GM11168 (cell line): ENCODE measurements at regions not wholly inside any gene's neighbourhood (a gene's known extent, or its start where the extent isn't known, plus 50 kb on each side); places are given as distances from the start of the nearest gene placed in this dataset.

Source experiments
- in situ Hi-C: fragments of 300-500 bp; cut with MboI; formaldehyde crosslinking; loops from one replicate; pipeline ENCODE4 v1.12.0; 2022; ENCODE audit warnings: low sequenced_read_pairs; ENCODE audit not compliant: unreplicated experiment

- in situ Hi-C loops: no loop called here
Measured at GRCh38 chr11:19661827-19662226, 50.8 kb upstream of the NAV2 start.

DNA sequence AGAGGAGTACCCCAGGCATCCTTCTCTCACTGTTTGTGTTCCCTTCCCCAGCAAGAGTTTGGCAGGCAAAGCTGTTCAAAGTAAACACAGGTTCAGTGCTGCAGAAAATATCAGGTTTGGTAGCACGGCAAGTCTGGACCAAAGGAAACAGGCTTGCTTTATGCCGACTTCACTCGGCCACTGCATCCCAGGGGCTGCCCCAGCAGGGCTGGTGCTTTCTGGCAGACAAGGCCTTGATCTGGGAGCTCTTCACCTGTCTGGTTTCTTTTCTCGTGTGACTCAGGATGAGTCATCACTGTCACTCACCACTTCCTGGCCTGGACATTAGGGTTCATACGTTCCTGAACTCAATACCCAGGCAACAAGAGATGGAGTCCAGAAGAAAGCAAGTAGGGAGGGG lies 52.6 kb upstream of the NAV2 start:
- in situ Hi-C loops: no loop called here

DNA sequence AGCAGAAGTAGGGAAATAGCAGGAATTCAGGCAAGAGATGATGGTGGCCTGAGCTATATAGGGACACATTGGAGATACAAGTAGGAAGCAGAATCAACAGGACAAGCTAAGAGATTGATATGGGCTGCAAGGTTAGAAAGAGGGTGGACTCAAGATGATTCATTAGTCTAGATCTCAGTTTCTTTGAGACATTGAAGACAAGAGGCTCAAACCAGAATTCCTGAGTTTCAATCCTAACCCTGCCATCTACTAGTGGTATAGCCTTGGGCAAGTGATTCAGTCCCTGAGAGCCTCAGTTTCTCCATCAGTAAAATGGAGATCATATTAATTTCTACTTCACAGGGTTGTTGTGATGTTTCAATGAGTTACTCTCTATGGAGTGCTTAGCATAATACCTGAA lies 53.1 kb upstream of the NAV2 start:
- in situ Hi-C loops: no loop called here

DNA sequence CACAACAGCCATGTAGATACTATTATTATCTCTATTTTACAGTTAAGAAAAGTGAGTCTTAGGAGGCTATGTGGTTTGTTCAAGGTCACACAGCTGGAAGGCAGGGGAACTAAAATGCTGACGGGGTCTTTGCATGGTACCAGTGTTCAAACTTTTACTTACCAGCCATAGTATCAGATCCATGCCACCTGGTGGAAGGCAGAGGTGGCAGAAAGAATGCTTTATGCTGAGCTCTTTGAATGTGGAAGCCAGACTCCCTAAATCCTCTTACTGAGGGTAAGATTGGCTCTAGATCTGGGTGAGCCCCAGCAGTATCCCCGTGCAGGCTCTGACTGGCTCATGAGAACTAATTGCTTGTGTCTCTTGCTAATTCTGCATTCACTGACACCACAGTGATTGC lies 54.3 kb upstream of the NAV2 start:
- in situ Hi-C loops: no loop called here

- in situ Hi-C loops: no loop called here
Measured at GRCh38 chr11:19656140-19656541, 56.5 kb upstream of the NAV2 start.

GRCh38 chr11:19652623-19653375 lies 59.8 kb upstream of the NAV2 start:
- in situ Hi-C loops: no loop called here

GRCh38 chr11:19651653-19652052 lies 61.0 kb upstream of the NAV2 start:
- in situ Hi-C loops: no loop called here

GRCh38 chr11:19651028-19651427 lies 61.6 kb upstream of the NAV2 start:
- in situ Hi-C loops: no loop called here

DNA sequence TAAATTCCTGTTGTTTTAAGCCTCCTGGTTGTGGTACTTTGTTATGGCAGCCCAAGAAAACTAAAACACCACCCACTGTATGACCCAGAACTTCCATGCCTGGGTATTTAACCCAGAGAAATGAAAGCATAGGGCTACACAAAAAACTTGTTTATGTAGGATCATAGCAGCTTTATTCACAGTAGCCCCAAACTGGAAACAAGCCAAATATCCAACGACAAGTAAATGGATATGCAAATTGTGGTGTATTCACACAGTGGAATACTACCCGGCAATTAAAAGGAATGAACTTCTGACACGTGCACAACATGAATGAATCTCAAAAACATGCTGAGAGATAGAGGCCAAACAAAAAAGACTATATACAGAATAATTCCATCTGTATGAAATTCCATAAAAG lies 62.2 kb upstream of the NAV2 start:
- in situ Hi-C loops: no loop called here

DNA sequence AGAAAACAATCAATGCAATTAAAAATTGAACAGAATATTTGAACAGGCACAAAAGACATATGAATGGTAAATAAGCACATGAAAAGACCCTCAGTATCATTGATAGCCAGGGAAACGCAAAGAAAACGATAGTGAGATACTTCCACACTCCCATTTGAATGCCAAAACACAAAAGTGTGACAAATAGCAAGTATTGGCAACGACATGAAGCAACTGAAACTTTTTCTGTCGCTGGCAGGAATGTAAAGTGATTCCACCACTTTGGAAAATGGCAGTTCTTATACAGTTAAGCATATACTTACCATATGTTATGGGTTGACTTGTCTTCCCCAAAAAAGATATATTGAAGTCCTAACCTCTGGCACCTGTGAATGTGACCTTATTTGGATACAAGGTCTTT lies 62.9 kb upstream of the NAV2 start:
- in situ Hi-C loops: no loop called here

DNA sequence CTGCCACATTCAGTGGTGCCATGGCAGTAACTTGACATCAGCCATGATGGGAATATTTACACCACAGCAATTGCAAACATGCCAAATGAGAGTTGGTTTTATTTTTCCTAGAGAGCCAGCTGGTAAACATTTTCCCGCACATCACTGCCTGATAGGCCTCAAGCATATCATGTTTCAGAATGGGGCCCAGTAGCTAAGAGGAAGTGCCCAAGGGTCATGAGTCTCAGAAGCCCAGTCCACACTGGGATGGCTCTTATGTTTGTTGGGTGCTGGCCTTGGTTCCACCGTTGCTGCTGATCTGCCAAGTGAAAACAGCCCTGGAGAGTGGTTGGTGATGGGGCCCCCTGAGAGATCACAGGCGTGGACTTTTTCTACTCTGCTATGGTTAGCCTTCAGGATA lies 64.3 kb upstream of the NAV2 start:
- in situ Hi-C loops: no loop called here

GRCh38 chr11:19647816-19648215 lies 64.8 kb upstream of the NAV2 start:
- in situ Hi-C loops: no loop called here

DNA sequence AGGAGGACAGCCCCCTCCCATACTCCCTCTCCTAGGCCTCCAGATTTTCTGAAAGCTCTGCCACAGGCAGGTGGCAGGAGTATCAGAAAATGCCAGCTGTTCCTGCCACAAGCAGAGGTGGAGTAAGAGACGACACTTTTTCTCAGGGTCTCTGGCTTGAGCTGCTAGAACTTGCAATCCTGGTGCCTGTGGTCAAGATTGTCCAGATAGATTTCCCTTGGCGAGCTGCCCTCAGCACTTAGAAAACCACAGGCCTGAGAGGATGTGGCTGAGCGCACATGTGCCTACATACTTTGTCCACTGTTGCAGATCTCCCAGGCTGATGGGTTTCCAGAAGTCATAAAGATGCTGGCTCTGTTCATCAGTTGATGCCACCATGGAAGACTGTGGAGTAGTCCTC lies 65.7 kb upstream of the NAV2 start:
- in situ Hi-C loops: no loop called here

GRCh38 chr11:19646308-19646707 lies 66.3 kb upstream of the NAV2 start:
- in situ Hi-C loops: no loop called here

DNA sequence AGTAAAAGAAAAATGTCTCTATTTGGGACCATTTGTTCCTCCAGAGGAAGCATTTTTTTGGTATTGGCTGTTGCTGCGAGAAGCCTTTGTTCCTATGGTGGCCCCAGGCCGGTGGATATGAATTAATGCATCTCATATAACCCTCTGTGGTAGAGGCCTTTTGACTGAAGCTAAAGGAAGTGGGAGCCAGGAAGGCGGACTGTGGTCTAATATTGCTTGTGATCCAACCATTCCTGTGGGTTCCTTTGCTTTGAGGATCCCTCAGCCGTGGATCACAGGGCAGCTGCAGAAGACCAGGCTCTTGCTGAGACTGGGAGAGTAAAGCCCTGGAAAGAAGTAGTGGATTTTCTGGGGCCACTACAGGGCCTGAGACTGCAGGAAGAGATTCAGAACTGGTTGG lies 68.3 kb upstream of the NAV2 start:
- in situ Hi-C loops: no loop called here

DNA sequence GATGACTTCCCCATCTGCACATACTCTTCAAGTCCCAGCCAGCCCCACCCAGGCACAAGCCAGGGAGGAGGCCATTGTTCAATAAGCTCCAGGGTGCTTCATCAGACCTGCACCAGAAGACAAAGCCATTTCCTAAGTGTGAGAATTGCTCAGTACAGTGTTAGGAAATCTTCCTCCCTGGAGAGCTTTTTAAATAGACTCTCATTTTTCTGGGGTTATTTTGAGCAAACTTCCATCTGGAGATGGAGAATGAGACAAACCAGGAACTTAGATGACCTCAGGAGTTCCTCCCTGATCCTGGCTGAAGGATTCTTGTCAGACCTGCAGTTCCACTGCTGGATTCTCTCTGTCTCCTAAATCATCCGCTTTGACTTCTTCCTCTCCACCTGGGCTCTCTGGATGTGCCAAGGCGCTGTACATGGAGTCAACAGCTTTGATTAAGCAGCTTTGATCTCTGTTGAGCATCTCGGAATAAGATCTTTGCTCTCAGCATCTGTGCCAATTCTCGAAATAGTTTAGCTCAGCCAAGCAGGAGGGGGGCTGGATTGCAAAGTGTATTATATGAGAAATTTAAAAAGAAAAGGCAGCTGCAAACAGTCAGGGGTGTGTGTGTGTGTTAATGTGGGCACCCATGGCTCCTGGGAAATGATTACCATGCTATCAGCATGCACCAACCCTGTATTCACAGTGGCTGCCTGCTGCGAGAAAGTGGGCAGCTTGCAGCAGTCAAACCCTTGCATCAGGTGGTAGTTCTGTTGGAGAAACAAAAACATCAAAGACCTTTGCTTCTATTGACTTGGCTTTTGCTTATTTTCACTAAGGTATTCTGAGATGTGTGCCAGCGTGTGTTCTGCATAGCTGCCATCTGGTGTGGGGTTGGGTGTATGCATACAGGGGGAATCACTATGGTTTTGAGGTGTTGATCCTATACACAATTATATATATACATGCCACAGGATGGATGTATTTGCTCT lies 70.2 kb upstream of the NAV2 start:
- in situ Hi-C loops: no loop called here

- in situ Hi-C loops: no loop called here
Measured at GRCh38 chr11:19639603-19640105, 73.0 kb upstream of the NAV2 start.

GRCh38 chr11:19635332-19635731 lies 77.3 kb upstream of the NAV2 start:
- in situ Hi-C loops: no loop called here

- in situ Hi-C loops: no loop called here
Measured at GRCh38 chr11:19633276-19633675, 79.4 kb upstream of the NAV2 start.

DNA sequence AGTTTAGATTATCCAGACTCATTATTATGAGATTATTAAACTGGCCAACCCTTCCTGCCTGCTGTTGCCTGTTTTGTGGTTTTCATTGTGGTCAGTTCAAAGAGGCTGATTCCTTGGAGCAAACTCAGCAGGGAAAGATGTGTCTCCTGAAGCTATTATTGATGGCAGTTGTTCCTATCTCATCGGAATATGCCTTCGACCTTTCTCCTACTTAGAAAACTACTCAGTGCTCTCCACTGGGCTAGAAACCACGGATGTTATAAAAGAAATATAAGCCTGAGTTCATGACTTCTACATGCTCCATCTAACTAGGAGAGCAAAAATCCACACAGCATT lies 80.2 kb upstream of the NAV2 start:
- in situ Hi-C loops: no loop called here

DNA sequence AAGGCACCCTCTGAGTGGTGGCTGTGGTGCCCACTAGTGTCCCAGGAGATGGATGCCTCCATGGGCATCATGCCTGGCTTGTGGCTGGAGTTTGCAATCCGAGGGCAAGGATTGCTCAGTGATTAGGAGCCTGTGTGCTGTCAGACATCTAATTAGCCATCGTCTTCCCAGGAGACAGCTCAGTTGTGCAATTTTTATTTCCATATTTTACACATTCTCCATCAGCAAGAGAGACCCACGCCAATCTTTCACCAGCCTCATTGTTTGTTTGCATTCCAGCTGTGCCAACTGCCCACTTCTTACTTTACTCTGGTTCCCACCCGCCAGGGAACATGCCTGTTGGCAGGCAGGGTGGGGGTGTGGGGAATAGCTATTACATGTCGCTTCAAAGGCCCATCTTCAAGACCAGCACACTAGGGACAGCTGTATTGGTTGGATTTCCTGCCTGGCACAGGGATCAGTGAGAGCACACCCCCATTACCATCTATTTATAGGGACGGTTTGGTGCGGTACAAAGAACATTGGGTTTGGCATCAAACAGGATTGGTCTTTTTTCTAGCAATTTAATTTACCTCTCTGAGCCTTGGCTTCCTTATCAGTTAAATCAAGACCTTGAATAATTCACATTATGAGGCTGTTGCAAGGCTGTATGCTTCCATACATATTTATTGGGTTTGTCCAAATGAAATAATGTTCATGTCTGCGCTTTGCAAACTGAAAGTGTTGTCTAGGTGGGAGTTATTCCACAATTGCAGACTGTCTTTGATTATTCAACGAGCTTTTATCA lies 80.7 kb upstream of the NAV2 start:
- in situ Hi-C loops: no loop called here
